Calu3 (cell line): ENCODE measurements at regions not wholly inside any gene's neighbourhood (a gene's known extent, or its start where the extent isn't known, plus 50 kb on each side); places are given as distances from the start of the nearest gene placed in this dataset.

ENCODE experiments used
- BruUV-seq: library from RNA; stranded (reverse); fragments of 400-500 nt; replicated peaks from 2 replicates; lab custom pipeline; 2021; lab: Mats Ljungman, UMichigan
- CTCF ChIA-PET: fragments of 300-600 bp; sonication (Branson Sonifier 250); formaldehyde crosslinking; loops from one replicate; lab custom pipeline; 2022; ENCODE audit warnings: antibody characterized with exemption; lab: Charles Lee
- DNase-seq: peaks from one replicate; pipeline ENCODE4 v3.0.0; 2022
- H3K27ac Mint-ChIP-seq: one replicate; pipeline ENCODE4 v1.8.0; 2022; ENCODE audit warnings: mixed read lengths; ENCODE audit not compliant: unreplicated experiment
- H3K27me3 Mint-ChIP-seq: one replicate; pipeline ENCODE4 v1.8.0; 2022; ENCODE audit warnings: mixed read lengths; ENCODE audit not compliant: unreplicated experiment
- H3K36me3 Mint-ChIP-seq: one replicate; pipeline ENCODE4 v1.8.0; 2022; ENCODE audit warnings: mild to moderate bottlenecking, moderate library complexity, mixed read lengths; ENCODE audit not compliant: insufficient read depth, unreplicated experiment
- H3K4me1 Mint-ChIP-seq: one replicate; pipeline ENCODE4 v1.8.0; 2022; ENCODE audit warnings: mild to moderate bottlenecking, low read depth, mixed read lengths; ENCODE audit not compliant: unreplicated experiment
- H3K4me3 Mint-ChIP-seq: one replicate; pipeline ENCODE4 v1.8.0; 2022; ENCODE audit warnings: mild to moderate bottlenecking, low read depth, moderate library complexity, mixed read lengths; ENCODE audit not compliant: unreplicated experiment
- H3K9me3 Mint-ChIP-seq: one replicate; pipeline ENCODE4 v1.8.0; 2022; ENCODE audit warnings: low read depth, mixed read lengths; ENCODE audit not compliant: unreplicated experiment
- intact Hi-C: fragments of 100-400 bp; cut with micrococcal nuclease; formaldehyde crosslinking; loops from one replicate; pipeline ENCODE4 v1.10.0; 2022; ENCODE audit not compliant: unreplicated experiment
- TF ChIP-seq, protein P1 (sequence below): fragments of 200-600 bp; IDR thresholded peaks from one replicate; pipeline ENCODE4 v1.8.0; 2022; ENCODE audit warnings: antibody characterized with exemption; ENCODE audit not compliant: unreplicated experiment

- no peaks in the 10 kb centered on the region for H3K9me3 Mint-ChIP-seq
- no peak overlapping the region for H3K4me3 Mint-ChIP-seq
- intact Hi-C loops = no loop called here
- no TSS peak for BruUV-seq
- no peaks in the 10 kb centered on the region for H3K27me3 Mint-ChIP-seq
- H3K4me1 Mint-ChIP-seq = no peaks in the 10 kb centered on the region
- no peak for DNase-seq
- H3K36me3 Mint-ChIP-seq = no peaks in the 10 kb centered on the region
- CTCF ChIA-PET = no interaction called here
- TF ChIP-seq, protein P1, sequence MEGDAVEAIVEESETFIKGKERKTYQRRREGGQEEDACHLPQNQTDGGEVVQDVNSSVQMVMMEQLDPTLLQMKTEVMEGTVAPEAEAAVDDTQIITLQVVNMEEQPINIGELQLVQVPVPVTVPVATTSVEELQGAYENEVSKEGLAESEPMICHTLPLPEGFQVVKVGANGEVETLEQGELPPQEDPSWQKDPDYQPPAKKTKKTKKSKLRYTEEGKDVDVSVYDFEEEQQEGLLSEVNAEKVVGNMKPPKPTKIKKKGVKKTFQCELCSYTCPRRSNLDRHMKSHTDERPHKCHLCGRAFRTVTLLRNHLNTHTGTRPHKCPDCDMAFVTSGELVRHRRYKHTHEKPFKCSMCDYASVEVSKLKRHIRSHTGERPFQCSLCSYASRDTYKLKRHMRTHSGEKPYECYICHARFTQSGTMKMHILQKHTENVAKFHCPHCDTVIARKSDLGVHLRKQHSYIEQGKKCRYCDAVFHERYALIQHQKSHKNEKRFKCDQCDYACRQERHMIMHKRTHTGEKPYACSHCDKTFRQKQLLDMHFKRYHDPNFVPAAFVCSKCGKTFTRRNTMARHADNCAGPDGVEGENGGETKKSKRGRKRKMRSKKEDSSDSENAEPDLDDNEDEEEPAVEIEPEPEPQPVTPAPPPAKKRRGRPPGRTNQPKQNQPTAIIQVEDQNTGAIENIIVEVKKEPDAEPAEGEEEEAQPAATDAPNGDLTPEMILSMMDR = no peak
- no peak overlapping the region for H3K27ac Mint-ChIP-seq
These were observed 173.2 kb downstream of the DIRAS2 start for GRCh38 chr9:90469435-90469834.

- H3K36me3 Mint-ChIP-seq = no peaks in the 10 kb centered on the region
- H3K4me1 Mint-ChIP-seq = no peaks in the 10 kb centered on the region
- no peak overlapping the region for H3K4me3 Mint-ChIP-seq
- intact Hi-C loops = no loop called here
- CTCF ChIA-PET = no interaction called here
- no peak overlapping the region for H3K27ac Mint-ChIP-seq
- no peaks in the 10 kb centered on the region for H3K27me3 Mint-ChIP-seq
- H3K9me3 Mint-ChIP-seq = no peaks in the 10 kb centered on the region
- TF ChIP-seq, protein P1 = no peak
- DNase-seq = no peak
- no TSS peak for BruUV-seq
These were observed 172.7 kb downstream of the DIRAS2 start for GRCh38 chr9:90469865-90470387.

- no peak overlapping the region for H3K4me3 Mint-ChIP-seq
- H3K9me3 Mint-ChIP-seq = no peaks in the 10 kb centered on the region
- no peaks in the 10 kb centered on the region for H3K27me3 Mint-ChIP-seq
- no peak overlapping the region for H3K27ac Mint-ChIP-seq
- intact Hi-C loops = no loop called here
- BruUV-seq = no TSS peak
- no peaks in the 10 kb centered on the region for H3K36me3 Mint-ChIP-seq
- H3K4me1 Mint-ChIP-seq = no peaks in the 10 kb centered on the region
- DNase-seq = no peak
- CTCF ChIA-PET = no interaction called here
- TF ChIP-seq, protein P1 = no peak
These were observed 166.6 kb downstream of the DIRAS2 start for GRCh38 chr9:90476058-90476457.

GRCh38 chr9:90477535-90477934, 165.1 kb downstream of the DIRAS2 start:
- Mint-ChIP-seq H3K27me3 (no peaks in the 10 kb centered on the region), H3K36me3 (no peaks in the 10 kb centered on the region), H3K4me1 (no peaks in the 10 kb centered on the region), H3K9me3 (no peaks in the 10 kb centered on the region), H3K27ac (no peak overlapping the region), H3K4me3 (no peak overlapping the region)
- TF ChIP-seq, protein P1 = no peak
- intact Hi-C loops = no loop called here
- CTCF ChIA-PET = no interaction called here
- no TSS peak for BruUV-seq
- no peak for DNase-seq
